ENCODE measurements at regions not wholly inside any gene's neighbourhood (a gene's known extent, or its start where the extent isn't known, plus 50 kb on each side); places are given as distances from the start of the nearest gene placed in this dataset.

GRCh38 chr18:61735564-61736102 lies 157.2 kb downstream of the RNF152 start:
- no peak for TF ChIP-seq CTCF (IDR thresholded peaks at IDR 0.05)
- Histone ChIP-seq H3K27me3 (no peaks in the 10 kb centered on the region), H3K9me3 (no peaks in the 10 kb centered on the region), H3K4me1 (peaks cover 3 to 22% of the 10 kb centered on the region in 2 donors), H3K27ac (no peak overlapping the region), H3K36me3 (no peaks in the 10 kb centered on the region), H3K4me3 (no peak overlapping the region)
- intact Hi-C loops (cut with DNase I), result no loop called here
- DNase-seq, result no peak
- ATAC-seq, result no peak

- Histone ChIP-seq H3K27ac (peak overlapping the region in 1 of 2 donors; percentile 6), H3K4me3 (no peak overlapping the region), H3K4me1 (peaks cover 3 to 22% of the 10 kb centered on the region in 2 donors), H3K9me3 (no peaks in the 10 kb centered on the region), H3K36me3 (no peaks in the 10 kb centered on the region), H3K27me3 (no peaks in the 10 kb centered on the region)
- no peak for TF ChIP-seq CTCF (IDR thresholded peaks at IDR 0.05)
- intact Hi-C loops (cut with DNase I), result no loop called here
- no peak for DNase-seq
- no peak for ATAC-seq
Observed at GRCh38 chr18:61734396-61734795, 158.4 kb downstream of the RNF152 start.

- no peak overlapping the region for H3K4me3 ChIP-seq
- peak overlapping the region; percentile 39 to 86 for H3K27ac ChIP-seq
- DNase-seq (peak in 1 of 4 donors; percentile 66), ATAC-seq (peak; percentile 49)
- H3K9me3 ChIP-seq, result no peaks in the 10 kb centered on the region
- intact Hi-C loops (cut with DNase I), result no loop called here
- no peaks in the 10 kb centered on the region for H3K36me3 ChIP-seq
- H3K4me1 ChIP-seq, result peaks cover 3 to 11% of the 10 kb centered on the region in 2 donors
- TF ChIP-seq CTCF (IDR thresholded peaks at IDR 0.05), result no peak
- H3K27me3 ChIP-seq, result no peaks in the 10 kb centered on the region
Observed at GRCh38 chr18:61732854-61733253, 160.0 kb downstream of the RNF152 start.

- no peaks in the 10 kb centered on the region for H3K36me3 ChIP-seq
- peaks cover 3 to 10% of the 10 kb centered on the region in 2 donors for H3K4me1 ChIP-seq
- H3K9me3 ChIP-seq, result no peaks in the 10 kb centered on the region
- no peaks in the 10 kb centered on the region for H3K27me3 ChIP-seq
- ATAC-seq (peak; percentile 43), DNase-seq (no peak)
- H3K4me3 ChIP-seq, result no peak overlapping the region
- peak overlapping the region; percentile 7 to 86 for H3K27ac ChIP-seq
- no peak for TF ChIP-seq CTCF (IDR thresholded peaks at IDR 0.05)
- intact Hi-C loops (cut with DNase I), result no loop called here
Observed at GRCh38 chr18:61731693-61732376, 161.0 kb downstream of the RNF152 start.

- ATAC-seq (peak; percentile 47), DNase-seq (peak in 2 of 4 donors; percentile 69 to 72)
- peak overlapping the region; percentile 7 to 86 for H3K27ac ChIP-seq
- H3K27me3 ChIP-seq, result no peaks in the 10 kb centered on the region
- H3K4me1 ChIP-seq, result peaks cover 3 to 10% of the 10 kb centered on the region in 2 donors
- H3K4me3 ChIP-seq, result no peak overlapping the region
- intact Hi-C loops (cut with DNase I), result no loop called here
- H3K9me3 ChIP-seq, result no peaks in the 10 kb centered on the region
- H3K36me3 ChIP-seq, result no peaks in the 10 kb centered on the region
- no peak for TF ChIP-seq CTCF (IDR thresholded peaks at IDR 0.05)
Observed at GRCh38 chr18:61731178-61731577, 161.6 kb downstream of the RNF152 start.

All from left lung (tissue), 4 donors.